ENCODE measurements at regions not wholly inside any gene's neighbourhood (a gene's known extent, or its start where the extent isn't known, plus 50 kb on each side); places are given as distances from the start of the nearest gene placed in this dataset.
"Not testable (repeated sequence)": the region's sequence is repeated elsewhere in the genome, so short reads cannot be mapped to it uniquely, and the experiment has no call there.

- DNase-seq = no peak
Observed at GRCh38 chrX:73940893-73941470, 88.5 kb upstream of the XIST start.

- DNase-seq = not testable (repeated sequence)
Observed at GRCh38 chrX:73937843-73938242, 85.3 kb upstream of the XIST start.

- DNase-seq = no peak
Observed at GRCh38 chrX:73932522-73932921, 80.0 kb upstream of the XIST start.

- no peak for DNase-seq
Observed at GRCh38 chrX:73930300-73930699, 77.8 kb upstream of the XIST start.

DNA sequence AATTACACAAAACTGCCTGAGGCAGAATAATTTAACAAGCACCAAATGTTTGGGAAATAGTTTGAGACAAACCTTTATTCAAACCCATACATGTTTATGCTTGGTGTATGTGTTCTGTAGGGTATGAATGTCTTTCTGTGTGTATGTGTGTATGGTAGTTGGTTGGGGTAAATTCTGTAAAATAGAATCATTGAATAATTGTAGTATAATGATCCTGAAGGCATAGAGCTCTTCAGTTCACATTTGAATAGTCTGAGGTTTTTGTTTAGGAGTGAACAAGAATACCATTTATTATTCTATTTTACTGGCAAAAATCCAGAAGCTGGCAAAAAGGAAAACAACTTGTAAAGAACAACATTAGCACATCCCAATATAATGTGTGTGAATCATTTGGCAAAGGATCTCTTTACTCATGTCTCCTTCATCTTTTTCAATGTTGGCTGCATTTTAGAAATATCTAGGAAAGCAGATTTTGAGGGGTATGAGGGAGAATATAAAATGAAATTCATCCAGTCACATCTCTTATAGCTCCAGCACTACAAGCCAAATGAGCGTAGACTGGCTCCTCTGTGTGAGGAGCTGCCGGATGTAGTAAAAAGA is 70.4 kb upstream of the XIST start:
- no peak for DNase-seq

DNA sequence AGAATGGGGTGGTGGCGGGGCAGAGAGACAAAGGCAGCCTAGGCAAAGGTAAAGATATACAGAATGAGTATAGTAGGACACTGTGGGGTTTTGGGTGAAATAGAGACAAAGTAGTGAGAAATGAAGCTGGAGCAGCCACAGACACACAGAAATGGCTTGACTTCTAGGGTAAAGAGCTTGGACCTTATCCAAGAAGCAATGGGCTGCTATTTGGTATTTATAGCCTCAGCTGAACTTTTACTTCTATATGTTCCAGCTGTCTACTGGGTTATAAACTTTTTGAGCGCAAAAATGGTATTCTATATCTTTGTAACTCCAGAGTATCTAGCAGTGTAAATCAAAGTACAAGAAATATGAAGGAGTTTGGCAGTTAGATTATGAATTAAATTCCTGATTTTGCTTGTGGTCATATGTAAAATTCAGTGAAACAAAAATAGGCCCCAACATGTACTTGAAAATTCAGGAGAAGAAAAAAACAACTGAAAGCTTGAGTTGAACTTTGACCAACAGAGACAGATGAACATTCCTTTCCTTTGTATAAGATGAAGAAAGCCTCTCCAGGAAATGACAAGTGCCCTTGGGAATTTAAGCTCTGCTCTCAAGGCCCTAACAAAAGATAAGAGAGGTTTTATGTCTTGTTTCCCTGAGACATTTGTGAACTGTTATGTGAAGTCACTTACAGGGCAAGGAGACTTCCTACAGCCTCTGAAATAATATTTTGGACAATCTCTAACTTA is 64.6 kb upstream of the XIST start:
- DNase-seq = no peak

GRCh38 chrX:73916489-73916888 is 64.0 kb upstream of the XIST start:
- DNase-seq = no peak

- not testable (repeated sequence) for DNase-seq
Observed at GRCh38 chrX:73914792-73915191, 62.3 kb upstream of the XIST start.

GRCh38 chrX:73913580-73913979 is 61.1 kb upstream of the XIST start:
- no peak for DNase-seq

DNA sequence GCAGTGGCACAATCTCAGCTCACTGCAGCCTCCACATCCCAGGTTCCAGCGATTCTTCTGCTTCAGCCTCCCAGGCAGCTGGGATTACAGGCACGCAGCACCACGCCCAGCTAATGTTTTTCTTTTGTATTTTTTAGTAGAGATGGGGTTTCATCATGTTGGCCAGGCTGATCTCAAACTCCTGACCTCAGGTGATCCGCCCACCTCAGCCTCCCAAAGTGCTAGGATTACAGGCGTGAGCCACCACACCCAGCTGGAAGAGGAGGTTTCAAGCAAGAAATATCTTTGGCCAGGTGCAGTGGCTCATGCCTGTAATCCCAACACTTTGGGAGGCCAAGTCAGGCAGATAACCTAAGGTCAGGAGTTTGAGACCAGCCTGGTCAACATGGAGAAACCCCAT is 59.4 kb upstream of the XIST start:
- DNase-seq = not testable (repeated sequence)

GRCh38 chrX:73905749-73906374 is 53.3 kb upstream of the XIST start:
- DNase-seq = not testable (repeated sequence)

GRCh38 chrX:73903941-73904340 is 51.4 kb upstream of the XIST start:
- no peak for DNase-seq

All from CD4-positive, alpha-beta T cell treated with Interleukin-4 for 4 hours (primary cell).